Neutrophil (primary cell): ENCODE measurements at regions not wholly inside any gene's neighbourhood (a gene's known extent, or its start where the extent isn't known, plus 50 kb on each side); places are given as distances from the start of the nearest gene placed in this dataset.

Experiments
- H3K27ac ChIP-seq: fragments of 200-600 bp; sonication (generic); 2 replicates; pipeline ENCODE4 v1.5.1; 2016; ENCODE audit warnings: mild to moderate bottlenecking, moderate library complexity
- H3K27me3 ChIP-seq: fragments of 200-600 bp; sonication (generic); 2 replicates; pipeline ENCODE4 v1.6.0; 2016; ENCODE audit warnings: mild to moderate bottlenecking
- H3K36me3 ChIP-seq: fragments of 200-600 bp; sonication (generic); 2 replicates; pipeline ENCODE4 v1.5.1; 2017
- H3K4me1 ChIP-seq, 2 experiments: fragments of 200-600 bp in 1 of 2; sonication (generic) in 1 of 2; 1 replicate in 1 of 2; 2 replicates in 1 of 2; pipeline versions ENCODE4 v1.5.1 to v1.6.1; 2013 to 2016; ENCODE audit warnings: low read depth in 1 of 2, low read length in 1 of 2, mild to moderate bottlenecking in 1 of 2, moderate library complexity in 1 of 2; ENCODE audit not compliant: control insufficient read depth in 1 of 2, insufficient read depth in 1 of 2
- H3K4me3 ChIP-seq, 2 experiments: fragments of 200-600 bp in 1 of 2; sonication (generic) in 1 of 2; 1 replicate in 1 of 2; 2 replicates in 1 of 2; pipeline ENCODE4 v1.5.1; 2013 to 2016; ENCODE audit warnings: low read depth in 1 of 2, low read length in 1 of 2, mild to moderate bottlenecking in 1 of 2, moderate library complexity in 1 of 2
- H3K9me3 ChIP-seq: fragments of 200-600 bp; sonication (generic); 2 replicates; pipeline ENCODE4 v1.5.1; 2016
- CTCF ChIP-seq: fragments of 200-600 bp; sonication (generic); IDR thresholded peaks from 2 replicates; pipeline ENCODE4 v1.5.1; 2016; ENCODE audit warnings: antibody characterized with exemption

GRCh38 chr13:53436396-53436795, 407.8 kb downstream of the OLFM4 start:
- Histone ChIP-seq H3K27me3 (no peaks in the 10 kb centered on the region), H3K9me3 (peaks cover 7% of the 10 kb centered on the region), H3K27ac (no peak overlapping the region), H3K4me1 (no peaks in the 10 kb centered on the region), H3K4me3 (no peak overlapping the region), H3K36me3 (no peaks in the 10 kb centered on the region)
- no peak for TF ChIP-seq CTCF

- no peaks in the 10 kb centered on the region for H3K27me3 ChIP-seq
- no peaks in the 10 kb centered on the region for H3K4me1 ChIP-seq
- no peaks in the 10 kb centered on the region for H3K9me3 ChIP-seq
- TF ChIP-seq CTCF: no peak
- H3K27ac ChIP-seq: no peak overlapping the region
- no peaks in the 10 kb centered on the region for H3K36me3 ChIP-seq
- H3K4me3 ChIP-seq: no peak overlapping the region
Measured at GRCh38 chr13:53439439-53440225, 411.0 kb downstream of the OLFM4 start.

- H3K27ac ChIP-seq: no peak overlapping the region
- H3K27me3 ChIP-seq: no peaks in the 10 kb centered on the region
- no peaks in the 10 kb centered on the region for H3K4me1 ChIP-seq
- H3K36me3 ChIP-seq: no peaks in the 10 kb centered on the region
- H3K4me3 ChIP-seq: no peak overlapping the region
- TF ChIP-seq CTCF: no peak
- no peaks in the 10 kb centered on the region for H3K9me3 ChIP-seq
Measured at GRCh38 chr13:53442979-53443378, 414.4 kb downstream of the OLFM4 start.

- Histone ChIP-seq H3K36me3 (no peaks in the 10 kb centered on the region), H3K4me3 (no peak overlapping the region), H3K9me3 (peaks cover 3% of the 10 kb centered on the region), H3K27ac (no peak overlapping the region), H3K27me3 (no peaks in the 10 kb centered on the region), H3K4me1 (no peaks in the 10 kb centered on the region)
- TF ChIP-seq CTCF: no peak
Measured at GRCh38 chr13:53445686-53446085, 417.1 kb downstream of the OLFM4 start.

GRCh38 chr13:53447456-53447855, 418.8 kb downstream of the OLFM4 start:
- no peak overlapping the region for H3K27ac ChIP-seq
- TF ChIP-seq CTCF: no peak
- H3K27me3 ChIP-seq: no peaks in the 10 kb centered on the region
- no peak overlapping the region for H3K4me3 ChIP-seq
- H3K4me1 ChIP-seq: no peaks in the 10 kb centered on the region
- H3K9me3 ChIP-seq: peaks cover 4% of the 10 kb centered on the region
- H3K36me3 ChIP-seq: no peaks in the 10 kb centered on the region
